WTC11 (cell line): ENCODE measurements at regions not wholly inside any gene's neighbourhood (a gene's known extent, or its start where the extent isn't known, plus 50 kb on each side); places are given as distances from the start of the nearest gene placed in this dataset.

Experiments used
- ATAC-seq: fragments of 200-7000 bp; cut with Tn5 transposase; 2 replicates; pipeline ENCODE4 v1.10.0; 2021; ENCODE audit warnings: mild to moderate bottlenecking, moderate library complexity
- CTCF ChIA-PET: fragments of 300-600 bp; sonication (Branson Sonifier 250); formaldehyde crosslinking; loops from one replicate; lab custom pipeline; 2021; ENCODE audit warnings: antibody characterized with exemption; lab: Charles Lee
- POLR2A ChIA-PET: fragments of 350-600 bp; sonication (Branson Sonifier 250); formaldehyde crosslinking; loops from one replicate; lab custom pipeline; 2021; ENCODE audit warnings: antibody characterized with exemption; lab: Charles Lee
- DNase-seq: peaks from one replicate; pipeline ENCODE4 v3.0.0; 2021; ENCODE audit warnings: low spot score
- H3K27ac Mint-ChIP-seq: 2 replicates; pipeline ENCODE4 v1.8.0; 2021; ENCODE audit warnings: mixed read lengths
- H3K27me3 Mint-ChIP-seq: 2 replicates; pipeline ENCODE4 v1.8.0; 2021; ENCODE audit warnings: low read depth, mild to moderate bottlenecking, moderate library complexity, mixed read lengths
- H3K36me3 Mint-ChIP-seq: 2 replicates; pipeline ENCODE4 v1.8.0; 2021; ENCODE audit warnings: mixed read lengths
- H3K4me1 Mint-ChIP-seq: 2 replicates; pipeline ENCODE4 v1.8.0; 2022; ENCODE audit warnings: mixed read lengths
- H3K4me3 Mint-ChIP-seq: 2 replicates; pipeline ENCODE4 v1.8.0; 2021; ENCODE audit warnings: mild to moderate bottlenecking, moderate library complexity, mixed read lengths
- H3K9me3 Mint-ChIP-seq: 2 replicates; pipeline ENCODE4 v1.8.0; 2021; ENCODE audit warnings: mixed read lengths
- AFF4 ChIP-seq: sonication (generic); formaldehyde crosslinking; IDR thresholded peaks from 2 replicates; pipeline ENCODE4 v1.8.1; 2023; ENCODE audit warnings: mild to moderate bottlenecking, missing genetic modification reagents, borderline replicate concordance
- ATF3 ChIP-seq: sonication (generic); formaldehyde crosslinking; conservative IDR thresholded peaks from 2 replicates; pipeline ENCODE4 v1.8.1; 2022; ENCODE audit warnings: mild to moderate bottlenecking, missing genetic modification reagents
- ATF6 ChIP-seq: sonication (generic); formaldehyde crosslinking; IDR thresholded peaks from 2 replicates; pipeline ENCODE4 v1.8.1; 2023; ENCODE audit warnings: mild to moderate bottlenecking, missing genetic modification reagents
- CTCF ChIP-seq: fragments of 200-600 bp; IDR thresholded peaks from 2 replicates; pipeline ENCODE4 v1.8.0; 2022; ENCODE audit warnings: antibody characterized with exemption
- E2F5 ChIP-seq: sonication (generic); formaldehyde crosslinking; IDR thresholded peaks from 2 replicates; pipeline ENCODE4 v1.8.1; 2022; ENCODE audit warnings: mild to moderate bottlenecking, moderate library complexity, missing genetic modification reagents
- EMX1 ChIP-seq: fragments of 250-450 bp; sonication (Bioruptor Pico); IDR thresholded peaks from 2 replicates; pipeline ENCODE4 v1.8.0; 2021; ENCODE audit warnings: mild to moderate bottlenecking
- JAZF1 ChIP-seq: fragments of 250-450 bp; sonication (Bioruptor Pico); IDR thresholded peaks from 2 replicates; pipeline ENCODE4 v1.9.0; 2021; ENCODE audit warnings: moderate library complexity, mild to moderate bottlenecking, inconsistent platforms
- OVOL2 ChIP-seq: fragments of 250-450 bp; sonication (Bioruptor Pico); IDR thresholded peaks from 2 replicates; pipeline ENCODE4 v1.9.0; 2021; ENCODE audit warnings: mild to moderate bottlenecking, borderline replicate concordance
- RELA ChIP-seq: sonication (generic); formaldehyde crosslinking; IDR thresholded peaks from 2 replicates; pipeline ENCODE4 v1.8.1; 2022; ENCODE audit warnings: missing genetic modification reagents, mild to moderate bottlenecking, borderline replicate concordance
- TF ChIP-seq, protein P1 (sequence below): sonication (generic); formaldehyde crosslinking; IDR thresholded peaks from 2 replicates; pipeline ENCODE4 v1.8.0; 2023; ENCODE audit warnings: missing genetic modification reagents, mild to moderate bottlenecking, borderline replicate concordance
- TF ChIP-seq, protein P2 (sequence below): sonication (generic); formaldehyde crosslinking; IDR thresholded peaks from 2 replicates; pipeline ENCODE4 v1.8.1; 2022; ENCODE audit warnings: low read depth, mild to moderate bottlenecking, moderate library complexity, missing genetic modification reagents, borderline replicate concordance
- TF ChIP-seq, protein P3 (sequence below): sonication (generic); formaldehyde crosslinking; IDR thresholded peaks from 2 replicates; pipeline ENCODE4 v1.8.0; 2022; ENCODE audit warnings: mild to moderate bottlenecking, missing genetic modification reagents

- TF ChIP-seq AFF4 (CRISPR knock-in tag), result no peak
- TF ChIP-seq, protein P1, sequence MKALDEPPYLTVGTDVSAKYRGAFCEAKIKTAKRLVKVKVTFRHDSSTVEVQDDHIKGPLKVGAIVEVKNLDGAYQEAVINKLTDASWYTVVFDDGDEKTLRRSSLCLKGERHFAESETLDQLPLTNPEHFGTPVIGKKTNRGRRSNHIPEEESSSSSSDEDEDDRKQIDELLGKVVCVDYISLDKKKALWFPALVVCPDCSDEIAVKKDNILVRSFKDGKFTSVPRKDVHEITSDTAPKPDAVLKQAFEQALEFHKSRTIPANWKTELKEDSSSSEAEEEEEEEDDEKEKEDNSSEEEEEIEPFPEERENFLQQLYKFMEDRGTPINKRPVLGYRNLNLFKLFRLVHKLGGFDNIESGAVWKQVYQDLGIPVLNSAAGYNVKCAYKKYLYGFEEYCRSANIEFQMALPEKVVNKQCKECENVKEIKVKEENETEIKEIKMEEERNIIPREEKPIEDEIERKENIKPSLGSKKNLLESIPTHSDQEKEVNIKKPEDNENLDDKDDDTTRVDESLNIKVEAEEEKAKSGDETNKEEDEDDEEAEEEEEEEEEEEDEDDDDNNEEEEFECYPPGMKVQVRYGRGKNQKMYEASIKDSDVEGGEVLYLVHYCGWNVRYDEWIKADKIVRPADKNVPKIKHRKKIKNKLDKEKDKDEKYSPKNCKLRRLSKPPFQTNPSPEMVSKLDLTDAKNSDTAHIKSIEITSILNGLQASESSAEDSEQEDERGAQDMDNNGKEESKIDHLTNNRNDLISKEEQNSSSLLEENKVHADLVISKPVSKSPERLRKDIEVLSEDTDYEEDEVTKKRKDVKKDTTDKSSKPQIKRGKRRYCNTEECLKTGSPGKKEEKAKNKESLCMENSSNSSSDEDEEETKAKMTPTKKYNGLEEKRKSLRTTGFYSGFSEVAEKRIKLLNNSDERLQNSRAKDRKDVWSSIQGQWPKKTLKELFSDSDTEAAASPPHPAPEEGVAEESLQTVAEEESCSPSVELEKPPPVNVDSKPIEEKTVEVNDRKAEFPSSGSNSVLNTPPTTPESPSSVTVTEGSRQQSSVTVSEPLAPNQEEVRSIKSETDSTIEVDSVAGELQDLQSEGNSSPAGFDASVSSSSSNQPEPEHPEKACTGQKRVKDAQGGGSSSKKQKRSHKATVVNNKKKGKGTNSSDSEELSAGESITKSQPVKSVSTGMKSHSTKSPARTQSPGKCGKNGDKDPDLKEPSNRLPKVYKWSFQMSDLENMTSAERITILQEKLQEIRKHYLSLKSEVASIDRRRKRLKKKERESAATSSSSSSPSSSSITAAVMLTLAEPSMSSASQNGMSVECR (CRISPR knock-in tag), result no peak
Observed at GRCh38 chr14:86311151-86311550, 781.2 kb downstream of the FLRT2 start (continued).

DNA sequence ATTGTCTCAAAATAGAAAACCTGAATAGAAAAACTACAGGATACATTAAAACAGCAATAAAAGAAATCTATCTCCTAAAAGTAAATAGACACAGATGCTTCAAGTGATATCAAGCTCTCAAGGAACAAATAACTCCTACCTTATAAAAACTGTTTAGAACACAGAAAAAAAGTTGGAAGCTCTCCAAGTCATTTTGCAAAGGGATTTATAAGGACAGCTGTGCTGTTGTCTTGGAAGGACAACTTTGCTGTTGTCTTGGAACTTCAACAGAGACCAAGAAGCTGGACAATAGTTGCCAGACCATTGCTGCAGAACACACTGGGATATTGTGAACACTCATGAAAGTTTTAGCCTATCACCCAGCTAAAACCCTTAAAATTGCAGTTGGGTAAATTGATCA, 780.7 kb downstream of the FLRT2 start:
- CTCF ChIA-PET, result no interaction called here

More for the DNA sequence above, 780.7 kb downstream of the FLRT2 start:
- POLR2A ChIA-PET, result no interaction called here
- Mint-ChIP-seq H3K27ac (no peak overlapping the region), H3K27me3 (peaks cover 3% of the 10 kb centered on the region; the same call in 1 of the 2 replicates), H3K4me3 (no peak overlapping the region), H3K36me3 (peaks cover 7% of the 10 kb centered on the region), H3K4me1 (peaks cover 11% of the 10 kb centered on the region), H3K9me3 (peaks cover 6% of the 10 kb centered on the region; the same call in 1 of the 2 replicates)
- no peak for ATAC-seq
- no peak for DNase-seq
- TF ChIP-seq CTCF (no peak), ATF3 (CRISPR knock-in tag) (no peak), ATF6 (no peak), EMX1 (no peak), JAZF1 (CRISPR knock-in tag) (no peak), OVOL2 (no peak), RELA (CRISPR knock-in tag) (no peak), E2F5 (CRISPR knock-in tag) (no peak)
- TF ChIP-seq, protein P2, sequence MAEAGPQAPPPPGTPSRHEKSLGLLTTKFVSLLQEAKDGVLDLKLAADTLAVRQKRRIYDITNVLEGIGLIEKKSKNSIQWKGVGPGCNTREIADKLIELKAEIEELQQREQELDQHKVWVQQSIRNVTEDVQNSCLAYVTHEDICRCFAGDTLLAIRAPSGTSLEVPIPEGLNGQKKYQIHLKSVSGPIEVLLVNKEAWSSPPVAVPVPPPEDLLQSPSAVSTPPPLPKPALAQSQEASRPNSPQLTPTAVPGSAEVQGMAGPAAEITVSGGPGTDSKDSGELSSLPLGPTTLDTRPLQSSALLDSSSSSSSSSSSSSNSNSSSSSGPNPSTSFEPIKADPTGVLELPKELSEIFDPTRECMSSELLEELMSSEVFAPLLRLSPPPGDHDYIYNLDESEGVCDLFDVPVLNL (CRISPR knock-in tag), result no peak
- TF ChIP-seq, protein P3, sequence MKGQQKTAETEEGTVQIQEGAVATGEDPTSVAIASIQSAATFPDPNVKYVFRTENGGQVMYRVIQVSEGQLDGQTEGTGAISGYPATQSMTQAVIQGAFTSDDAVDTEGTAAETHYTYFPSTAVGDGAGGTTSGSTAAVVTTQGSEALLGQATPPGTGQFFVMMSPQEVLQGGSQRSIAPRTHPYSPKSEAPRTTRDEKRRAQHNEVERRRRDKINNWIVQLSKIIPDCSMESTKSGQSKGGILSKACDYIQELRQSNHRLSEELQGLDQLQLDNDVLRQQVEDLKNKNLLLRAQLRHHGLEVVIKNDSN (CRISPR knock-in tag), result no peak
- TF ChIP-seq, protein P1 (CRISPR knock-in tag), result no peak
